ENCODE measurements at regions not wholly inside any gene's neighbourhood (a gene's known extent, or its start where the extent isn't known, plus 50 kb on each side); places are given as distances from the start of the nearest gene placed in this dataset.
A peak's percentile ranks its signal among the peaks of the same experiment; 100 is the strongest.

GRCh38 chr5:60369391-60369790 lies 330.6 kb downstream of the DEPDC1B start:
- no peak for DNase-seq

GRCh38 chr5:60368100-60368499 lies 331.9 kb downstream of the DEPDC1B start:
- no peak for DNase-seq

- DNase-seq = no peak
These were observed 333.5 kb downstream of the DEPDC1B start for GRCh38 chr5:60366489-60366888.

GRCh38 chr5:60365001-60365400 lies 335.0 kb downstream of the DEPDC1B start:
- no peak for DNase-seq

- DNase-seq = no peak
These were observed 337.8 kb downstream of the DEPDC1B start for GRCh38 chr5:60362158-60362557.

GRCh38 chr5:60360355-60360754 lies 339.6 kb downstream of the DEPDC1B start:
- DNase-seq = no peak

- no peak for DNase-seq
These were observed 342.7 kb downstream of the DEPDC1B start for GRCh38 chr5:60357302-60357701.

GRCh38 chr5:60356745-60357144 lies 343.2 kb downstream of the DEPDC1B start:
- no peak for DNase-seq

GRCh38 chr5:60355181-60355580 lies 344.8 kb downstream of the DEPDC1B start:
- no peak for DNase-seq

GRCh38 chr5:60354311-60354710 lies 345.7 kb downstream of the DEPDC1B start:
- peak; percentile 39 for DNase-seq

GRCh38 chr5:60352992-60353599 lies 346.9 kb downstream of the DEPDC1B start:
- DNase-seq = peak; percentile 14

GRCh38 chr5:60350794-60351193 lies 349.2 kb downstream of the DEPDC1B start:
- peak; percentile 1 for DNase-seq

GRCh38 chr5:60349891-60350415 lies 350.0 kb downstream of the DEPDC1B start:
- DNase-seq = no peak

- DNase-seq = no peak
These were observed 353.6 kb downstream of the DEPDC1B start for GRCh38 chr5:60346393-60346792.

GRCh38 chr5:60343102-60343501 lies 356.9 kb downstream of the DEPDC1B start:
- DNase-seq = no peak

- DNase-seq = no peak
These were observed 358.9 kb downstream of the DEPDC1B start for GRCh38 chr5:60340965-60341471.

- no peak for DNase-seq
These were observed 359.6 kb downstream of the DEPDC1B start for GRCh38 chr5:60340326-60340725.

GRCh38 chr5:60339691-60340201 lies 360.2 kb downstream of the DEPDC1B start:
- DNase-seq = no peak

GRCh38 chr5:60338846-60339245 lies 361.1 kb downstream of the DEPDC1B start:
- DNase-seq = no peak

GRCh38 chr5:60336491-60336890 lies 363.5 kb downstream of the DEPDC1B start:
- DNase-seq = no peak

- DNase-seq = no peak
These were observed 364.1 kb downstream of the DEPDC1B start for GRCh38 chr5:60335913-60336312.

- DNase-seq = no peak
These were observed 365.7 kb downstream of the DEPDC1B start for GRCh38 chr5:60334281-60334713.

GRCh38 chr5:60333005-60333571 lies 366.9 kb downstream of the DEPDC1B start:
- DNase-seq = no peak

- no peak for DNase-seq
These were observed 367.5 kb downstream of the DEPDC1B start for GRCh38 chr5:60332244-60333004.
